HG03521 (cell line): ENCODE measurements at regions not wholly inside any gene's neighbourhood (a gene's known extent, or its start where the extent isn't known, plus 50 kb on each side); places are given as distances from the start of the nearest gene placed in this dataset.
"Not testable (repeated sequence)": the region's sequence is repeated elsewhere in the genome, so short reads cannot be mapped to it uniquely, and the experiment has no call there.

Experiments
- ATAC-seq: cut with Tn5 transposase; IDR thresholded peaks from one replicate; pipeline ENCODE4 v1.9.1; 2021; ENCODE audit warnings: mild to moderate bottlenecking, moderate library complexity; ENCODE audit not compliant: unreplicated experiment

GRCh38 chr1:206358771-206359170 is 111.5 kb upstream of the IKBKE start:
- not testable (repeated sequence) for ATAC-seq

- ATAC-seq: not testable (repeated sequence)
Measured at GRCh38 chr1:206359377-206359776, 110.9 kb upstream of the IKBKE start.

GRCh38 chr1:206361978-206362543 is 108.2 kb upstream of the IKBKE start:
- not testable (repeated sequence) for ATAC-seq

- not testable (repeated sequence) for ATAC-seq
Measured at GRCh38 chr1:206362994-206363393, 107.3 kb upstream of the IKBKE start.

- not testable (repeated sequence) for ATAC-seq
Measured at GRCh38 chr1:206365271-206365670, 105.0 kb upstream of the IKBKE start.

GRCh38 chr1:206366131-206366530 is 104.1 kb upstream of the IKBKE start:
- not testable (repeated sequence) for ATAC-seq

GRCh38 chr1:206366772-206367171 is 103.5 kb upstream of the IKBKE start:
- ATAC-seq: not testable (repeated sequence)

GRCh38 chr1:206367955-206368622 is 102.2 kb upstream of the IKBKE start:
- ATAC-seq: not testable (repeated sequence)

- ATAC-seq: not testable (repeated sequence)
Measured at GRCh38 chr1:206374725-206375124, 95.6 kb upstream of the IKBKE start.

- ATAC-seq: not testable (repeated sequence)
Measured at GRCh38 chr1:206375552-206375951, 94.7 kb upstream of the IKBKE start.

GRCh38 chr1:206378506-206378905 is 91.8 kb upstream of the IKBKE start:
- not testable (repeated sequence) for ATAC-seq

GRCh38 chr1:206379245-206379644 is 91.0 kb upstream of the IKBKE start:
- ATAC-seq: not testable (repeated sequence)

GRCh38 chr1:206380163-206380790 is 90.0 kb upstream of the IKBKE start:
- not testable (repeated sequence) for ATAC-seq

- not testable (repeated sequence) for ATAC-seq
Measured at GRCh38 chr1:206380791-206381610, 89.3 kb upstream of the IKBKE start.

GRCh38 chr1:206384029-206384807 is 86.1 kb upstream of the IKBKE start:
- ATAC-seq: not testable (repeated sequence)

GRCh38 chr1:206384891-206385290 is 85.4 kb upstream of the IKBKE start:
- ATAC-seq: not testable (repeated sequence)

- not testable (repeated sequence) for ATAC-seq
Measured at GRCh38 chr1:206387631-206388030, 82.6 kb upstream of the IKBKE start.

GRCh38 chr1:206391903-206392302 is 78.4 kb upstream of the IKBKE start:
- not testable (repeated sequence) for ATAC-seq

GRCh38 chr1:206397501-206397900 is 72.8 kb upstream of the IKBKE start:
- not testable (repeated sequence) for ATAC-seq

- ATAC-seq: not testable (repeated sequence)
Measured at GRCh38 chr1:206398261-206398660, 72.0 kb upstream of the IKBKE start.
